ENCODE measurements at regions not wholly inside any gene's neighbourhood (a gene's known extent, or its start where the extent isn't known, plus 50 kb on each side); places are given as distances from the start of the nearest gene placed in this dataset.

GRCh38 chr5:13591621-13592020 is 352.9 kb downstream of the DNAH5 start (continued):
- TF ChIP-seq, protein P1, sequence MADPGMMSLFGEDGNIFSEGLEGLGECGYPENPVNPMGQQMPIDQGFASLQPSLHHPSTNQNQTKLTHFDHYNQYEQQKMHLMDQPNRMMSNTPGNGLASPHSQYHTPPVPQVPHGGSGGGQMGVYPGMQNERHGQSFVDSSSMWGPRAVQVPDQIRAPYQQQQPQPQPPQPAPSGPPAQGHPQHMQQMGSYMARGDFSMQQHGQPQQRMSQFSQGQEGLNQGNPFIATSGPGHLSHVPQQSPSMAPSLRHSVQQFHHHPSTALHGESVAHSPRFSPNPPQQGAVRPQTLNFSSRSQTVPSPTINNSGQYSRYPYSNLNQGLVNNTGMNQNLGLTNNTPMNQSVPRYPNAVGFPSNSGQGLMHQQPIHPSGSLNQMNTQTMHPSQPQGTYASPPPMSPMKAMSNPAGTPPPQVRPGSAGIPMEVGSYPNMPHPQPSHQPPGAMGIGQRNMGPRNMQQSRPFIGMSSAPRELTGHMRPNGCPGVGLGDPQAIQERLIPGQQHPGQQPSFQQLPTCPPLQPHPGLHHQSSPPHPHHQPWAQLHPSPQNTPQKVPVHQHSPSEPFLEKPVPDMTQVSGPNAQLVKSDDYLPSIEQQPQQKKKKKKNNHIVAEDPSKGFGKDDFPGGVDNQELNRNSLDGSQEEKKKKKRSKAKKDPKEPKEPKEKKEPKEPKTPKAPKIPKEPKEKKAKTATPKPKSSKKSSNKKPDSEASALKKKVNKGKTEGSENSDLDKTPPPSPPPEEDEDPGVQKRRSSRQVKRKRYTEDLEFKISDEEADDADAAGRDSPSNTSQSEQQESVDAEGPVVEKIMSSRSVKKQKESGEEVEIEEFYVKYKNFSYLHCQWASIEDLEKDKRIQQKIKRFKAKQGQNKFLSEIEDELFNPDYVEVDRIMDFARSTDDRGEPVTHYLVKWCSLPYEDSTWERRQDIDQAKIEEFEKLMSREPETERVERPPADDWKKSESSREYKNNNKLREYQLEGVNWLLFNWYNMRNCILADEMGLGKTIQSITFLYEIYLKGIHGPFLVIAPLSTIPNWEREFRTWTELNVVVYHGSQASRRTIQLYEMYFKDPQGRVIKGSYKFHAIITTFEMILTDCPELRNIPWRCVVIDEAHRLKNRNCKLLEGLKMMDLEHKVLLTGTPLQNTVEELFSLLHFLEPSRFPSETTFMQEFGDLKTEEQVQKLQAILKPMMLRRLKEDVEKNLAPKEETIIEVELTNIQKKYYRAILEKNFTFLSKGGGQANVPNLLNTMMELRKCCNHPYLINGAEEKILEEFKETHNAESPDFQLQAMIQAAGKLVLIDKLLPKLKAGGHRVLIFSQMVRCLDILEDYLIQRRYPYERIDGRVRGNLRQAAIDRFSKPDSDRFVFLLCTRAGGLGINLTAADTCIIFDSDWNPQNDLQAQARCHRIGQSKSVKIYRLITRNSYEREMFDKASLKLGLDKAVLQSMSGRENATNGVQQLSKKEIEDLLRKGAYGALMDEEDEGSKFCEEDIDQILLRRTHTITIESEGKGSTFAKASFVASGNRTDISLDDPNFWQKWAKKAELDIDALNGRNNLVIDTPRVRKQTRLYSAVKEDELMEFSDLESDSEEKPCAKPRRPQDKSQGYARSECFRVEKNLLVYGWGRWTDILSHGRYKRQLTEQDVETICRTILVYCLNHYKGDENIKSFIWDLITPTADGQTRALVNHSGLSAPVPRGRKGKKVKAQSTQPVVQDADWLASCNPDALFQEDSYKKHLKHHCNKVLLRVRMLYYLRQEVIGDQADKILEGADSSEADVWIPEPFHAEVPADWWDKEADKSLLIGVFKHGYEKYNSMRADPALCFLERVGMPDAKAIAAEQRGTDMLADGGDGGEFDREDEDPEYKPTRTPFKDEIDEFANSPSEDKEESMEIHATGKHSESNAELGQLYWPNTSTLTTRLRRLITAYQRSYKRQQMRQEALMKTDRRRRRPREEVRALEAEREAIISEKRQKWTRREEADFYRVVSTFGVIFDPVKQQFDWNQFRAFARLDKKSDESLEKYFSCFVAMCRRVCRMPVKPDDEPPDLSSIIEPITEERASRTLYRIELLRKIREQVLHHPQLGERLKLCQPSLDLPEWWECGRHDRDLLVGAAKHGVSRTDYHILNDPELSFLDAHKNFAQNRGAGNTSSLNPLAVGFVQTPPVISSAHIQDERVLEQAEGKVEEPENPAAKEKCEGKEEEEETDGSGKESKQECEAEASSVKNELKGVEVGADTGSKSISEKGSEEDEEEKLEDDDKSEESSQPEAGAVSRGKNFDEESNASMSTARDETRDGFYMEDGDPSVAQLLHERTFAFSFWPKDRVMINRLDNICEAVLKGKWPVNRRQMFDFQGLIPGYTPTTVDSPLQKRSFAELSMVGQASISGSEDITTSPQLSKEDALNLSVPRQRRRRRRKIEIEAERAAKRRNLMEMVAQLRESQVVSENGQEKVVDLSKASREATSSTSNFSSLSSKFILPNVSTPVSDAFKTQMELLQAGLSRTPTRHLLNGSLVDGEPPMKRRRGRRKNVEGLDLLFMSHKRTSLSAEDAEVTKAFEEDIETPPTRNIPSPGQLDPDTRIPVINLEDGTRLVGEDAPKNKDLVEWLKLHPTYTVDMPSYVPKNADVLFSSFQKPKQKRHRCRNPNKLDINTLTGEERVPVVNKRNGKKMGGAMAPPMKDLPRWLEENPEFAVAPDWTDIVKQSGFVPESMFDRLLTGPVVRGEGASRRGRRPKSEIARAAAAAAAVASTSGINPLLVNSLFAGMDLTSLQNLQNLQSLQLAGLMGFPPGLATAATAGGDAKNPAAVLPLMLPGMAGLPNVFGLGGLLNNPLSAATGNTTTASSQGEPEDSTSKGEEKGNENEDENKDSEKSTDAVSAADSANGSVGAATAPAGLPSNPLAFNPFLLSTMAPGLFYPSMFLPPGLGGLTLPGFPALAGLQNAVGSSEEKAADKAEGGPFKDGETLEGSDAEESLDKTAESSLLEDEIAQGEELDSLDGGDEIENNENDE (IDR thresholded peaks at IDR 0.05; ENCODE audit: insufficient replicate concordance, low read length), result no peak
- TF ChIP-seq GABPA (IDR thresholded peaks at IDR 0.05; ENCODE audit: borderline replicate concordance, insufficient read depth, low read length), result no peak
- TF ChIP-seq SUZ12 (IDR thresholded peaks at IDR 0.05; ENCODE audit: low read length), result no peak
- no peak for TF ChIP-seq JUN (IDR thresholded peaks at IDR 0.05; ENCODE audit: low read depth, low read length)
- no peak for TF ChIP-seq ZNF274 (IDR thresholded peaks at IDR 0.05; ENCODE audit: borderline replicate concordance, extremely low read depth, low read length)
- TF ChIP-seq JUND (IDR thresholded peaks at IDR 0.05; ENCODE audit: low read length), result no peak
- TF ChIP-seq POLR2A (IDR thresholded peaks at IDR 0.05; ENCODE audit: control extremely low read depth in 1 of 2, low read depth in 2 of 2, low read length in 2 of 2), result no peak
- TF ChIP-seq RFX5 (IDR thresholded peaks at IDR 0.05; ENCODE audit: borderline replicate concordance, low read depth, low read length), result no peak
- no peak for TF ChIP-seq CBX8 (IDR thresholded peaks at IDR 0.05; ENCODE audit: borderline replicate concordance, low read depth, low read length)
- no peak for TF ChIP-seq KDM1A (IDR thresholded peaks at IDR 0.05; ENCODE audit: borderline replicate concordance, low read length)
- TF ChIP-seq SRF (IDR thresholded peaks at IDR 0.05; ENCODE audit: low read depth, low read length), result no peak

All from H1 (cell line).